Epidermal melanocyte (primary cell): ENCODE measurements at regions not wholly inside any gene's neighbourhood (a gene's known extent, or its start where the extent isn't known, plus 50 kb on each side); places are given as distances from the start of the nearest gene placed in this dataset.
A peak's percentile ranks its signal among the peaks of the same experiment; 100 is the strongest.

Experiments
- DNase-seq: peaks from one replicate; pipeline ENCODE4 v3.0.0; 2011; ENCODE audit warnings: low spot score; ENCODE audit not compliant: insufficient read length

- DNase-seq, result no peak
These were observed 261.0 kb downstream of the PDGFC start for GRCh38 chr4:156710365-156711192.

GRCh38 chr4:156705311-156705710 is 266.3 kb downstream of the PDGFC start:
- DNase-seq, result no peak

GRCh38 chr4:156695163-156695562 is 276.4 kb downstream of the PDGFC start:
- DNase-seq, result no peak

- DNase-seq, result no peak
These were observed 277.2 kb downstream of the PDGFC start for GRCh38 chr4:156694413-156694812.

- DNase-seq, result no peak
These were observed 278.0 kb downstream of the PDGFC start for GRCh38 chr4:156693557-156693956.

- no peak for DNase-seq
These were observed 279.6 kb downstream of the PDGFC start for GRCh38 chr4:156692016-156692415.

GRCh38 chr4:156690572-156690971 is 281.0 kb downstream of the PDGFC start:
- no peak for DNase-seq

- DNase-seq, result peak; percentile 50
These were observed 285.5 kb downstream of the PDGFC start for GRCh38 chr4:156686120-156686519.

- DNase-seq, result no peak
These were observed 286.3 kb downstream of the PDGFC start for GRCh38 chr4:156685308-156685707.

GRCh38 chr4:156677656-156678055 is 293.9 kb downstream of the PDGFC start:
- no peak for DNase-seq

- DNase-seq, result no peak
These were observed 294.5 kb downstream of the PDGFC start for GRCh38 chr4:156677131-156677531.

GRCh38 chr4:156676116-156676851 is 295.3 kb downstream of the PDGFC start:
- no peak for DNase-seq

- DNase-seq, result no peak
These were observed 298.1 kb downstream of the PDGFC start for GRCh38 chr4:156673483-156673882.

GRCh38 chr4:156672492-156673305 is 298.9 kb downstream of the PDGFC start:
- no peak for DNase-seq

GRCh38 chr4:156665780-156666366 is 305.7 kb downstream of the PDGFC start:
- DNase-seq, result no peak

GRCh38 chr4:156663663-156664062 is 307.9 kb downstream of the PDGFC start:
- DNase-seq, result no peak

- DNase-seq, result no peak
These were observed 308.7 kb downstream of the PDGFC start for GRCh38 chr4:156662921-156663320.

GRCh38 chr4:156661555-156661954 is 310.0 kb downstream of the PDGFC start:
- DNase-seq, result no peak

GRCh38 chr4:156660465-156660864 is 311.1 kb downstream of the PDGFC start:
- DNase-seq, result no peak

- no peak for DNase-seq
These were observed 311.6 kb downstream of the PDGFC start for GRCh38 chr4:156659983-156660382.

- no peak for DNase-seq
These were observed 312.0 kb downstream of the PDGFC start for GRCh38 chr4:156659570-156659969.
